ENCODE measurements at regions not wholly inside any gene's neighbourhood (a gene's known extent, or its start where the extent isn't known, plus 50 kb on each side); places are given as distances from the start of the nearest gene placed in this dataset.

DNA sequence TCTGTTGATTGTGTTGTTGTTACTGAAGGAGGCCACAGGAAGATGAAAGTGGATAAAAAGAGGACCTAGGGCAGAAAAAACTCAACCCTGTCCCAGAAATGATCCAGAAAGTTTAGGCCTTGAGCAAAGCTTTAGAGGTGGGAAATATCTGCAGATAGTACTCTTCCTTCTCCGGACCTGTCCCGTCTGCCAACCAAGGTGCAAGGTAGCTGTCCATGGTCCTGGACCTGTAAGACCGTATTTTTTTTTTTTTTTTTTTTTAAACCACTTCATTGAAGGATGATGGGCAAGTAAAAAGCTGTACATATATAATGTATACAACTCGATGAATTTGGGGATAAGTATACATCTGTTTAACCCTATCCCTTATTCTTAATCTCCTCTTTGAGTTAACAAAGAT, 225.9 kb downstream of the OLFM4 start:
- peaks cover 12% of the 10 kb centered on the region for H3K4me1 Mint-ChIP-seq
- no peaks in the 10 kb centered on the region for H3K36me3 ChIP-seq
- no peak overlapping the region for H3K27ac ChIP-seq
- H3K27ac Mint-ChIP-seq: no peak overlapping the region
- H3K4me1 ChIP-seq: no peaks in the 10 kb centered on the region
- H3K9me3 Mint-ChIP-seq: no peaks in the 10 kb centered on the region
- H3K4me3 Mint-ChIP-seq: no peak overlapping the region
- no peaks in the 10 kb centered on the region for H4K20me1 ChIP-seq (ENCODE audit: low read depth)
- no peak overlapping the region for H3K9ac ChIP-seq
- H3K4me2 ChIP-seq: no peak overlapping the region
- peak; percentile 70 for DNase-seq (ENCODE audit: low spot score)
- no peaks in the 10 kb centered on the region for H3K36me3 Mint-ChIP-seq
- H3K9me3 ChIP-seq (ENCODE audit: low read depth): no peaks in the 10 kb centered on the region
- no peak for TF ChIP-seq EZH2phosphoT487 (IDR thresholded peaks at IDR 0.05)
- no peak for TF ChIP-seq EZH2 (IDR thresholded peaks at IDR 0.05)
- TF ChIP-seq, protein P1, sequence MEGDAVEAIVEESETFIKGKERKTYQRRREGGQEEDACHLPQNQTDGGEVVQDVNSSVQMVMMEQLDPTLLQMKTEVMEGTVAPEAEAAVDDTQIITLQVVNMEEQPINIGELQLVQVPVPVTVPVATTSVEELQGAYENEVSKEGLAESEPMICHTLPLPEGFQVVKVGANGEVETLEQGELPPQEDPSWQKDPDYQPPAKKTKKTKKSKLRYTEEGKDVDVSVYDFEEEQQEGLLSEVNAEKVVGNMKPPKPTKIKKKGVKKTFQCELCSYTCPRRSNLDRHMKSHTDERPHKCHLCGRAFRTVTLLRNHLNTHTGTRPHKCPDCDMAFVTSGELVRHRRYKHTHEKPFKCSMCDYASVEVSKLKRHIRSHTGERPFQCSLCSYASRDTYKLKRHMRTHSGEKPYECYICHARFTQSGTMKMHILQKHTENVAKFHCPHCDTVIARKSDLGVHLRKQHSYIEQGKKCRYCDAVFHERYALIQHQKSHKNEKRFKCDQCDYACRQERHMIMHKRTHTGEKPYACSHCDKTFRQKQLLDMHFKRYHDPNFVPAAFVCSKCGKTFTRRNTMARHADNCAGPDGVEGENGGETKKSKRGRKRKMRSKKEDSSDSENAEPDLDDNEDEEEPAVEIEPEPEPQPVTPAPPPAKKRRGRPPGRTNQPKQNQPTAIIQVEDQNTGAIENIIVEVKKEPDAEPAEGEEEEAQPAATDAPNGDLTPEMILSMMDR (IDR thresholded peaks at IDR 0.05): no peak
- no peaks in the 10 kb centered on the region for H3F3A ChIP-seq (ENCODE audit: low read depth)
- H2AFZ ChIP-seq (replicated peaks): no peak overlapping the region
- no peaks in the 10 kb centered on the region for H3K27me3 ChIP-seq
- H3K79me2 ChIP-seq (ENCODE audit: low read depth): no peaks in the 10 kb centered on the region
- H3K4me3 ChIP-seq: no peak overlapping the region
- H3K27me3 Mint-ChIP-seq (ENCODE audit: insufficient read depth, low read depth): peaks cover 5% of the 10 kb centered on the region

DNA sequence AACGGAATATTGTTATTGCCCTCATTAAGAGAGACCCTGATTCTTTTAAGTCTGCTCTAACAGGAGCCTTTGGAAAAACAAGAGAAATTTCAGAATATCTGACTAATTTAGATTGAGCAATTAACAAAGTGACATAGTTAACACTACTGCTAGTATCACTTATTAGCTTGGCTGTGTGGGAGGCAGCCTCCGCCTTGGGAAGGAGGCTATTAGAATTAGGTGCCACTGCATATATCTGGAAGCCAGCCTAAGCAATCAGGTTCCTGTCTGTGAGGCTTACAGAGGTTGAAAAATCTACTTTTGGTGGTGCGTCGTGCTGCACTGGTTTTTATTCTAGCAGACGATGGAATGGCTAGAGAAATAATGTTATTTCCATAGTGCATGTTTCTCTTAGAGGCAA, 227.2 kb downstream of the OLFM4 start:
- H3K79me2 ChIP-seq (ENCODE audit: low read depth): no peaks in the 10 kb centered on the region
- no peak overlapping the region for H3K27ac ChIP-seq
- Mint-ChIP-seq H3K4me3 (no peak overlapping the region), H3K4me1 (peaks cover 7% of the 10 kb centered on the region), H3K27me3 (ENCODE audit: insufficient read depth, low read depth) (peaks cover 7% of the 10 kb centered on the region), H3K27ac (no peak overlapping the region), H3K36me3 (no peaks in the 10 kb centered on the region), H3K9me3 (no peaks in the 10 kb centered on the region)
- DNase-seq (ENCODE audit: low spot score): no peak
- H3K4me1 ChIP-seq: peaks cover 1% of the 10 kb centered on the region
- H4K20me1 ChIP-seq (ENCODE audit: low read depth): no peaks in the 10 kb centered on the region
- no peak overlapping the region for H3K4me3 ChIP-seq
- H3K9me3 ChIP-seq (ENCODE audit: low read depth): no peaks in the 10 kb centered on the region
- no peak for TF ChIP-seq EZH2 (IDR thresholded peaks at IDR 0.05)
- TF ChIP-seq, protein P1 (IDR thresholded peaks at IDR 0.05): no peak
- no peak for TF ChIP-seq EZH2phosphoT487 (IDR thresholded peaks at IDR 0.05)
- H3F3A ChIP-seq (ENCODE audit: low read depth): no peaks in the 10 kb centered on the region
- no peak overlapping the region for H3K4me2 ChIP-seq
- H2AFZ ChIP-seq (replicated peaks): no peak overlapping the region
- H3K36me3 ChIP-seq: no peaks in the 10 kb centered on the region
- H3K9ac ChIP-seq: no peak overlapping the region
- H3K27me3 ChIP-seq: no peaks in the 10 kb centered on the region

DNA sequence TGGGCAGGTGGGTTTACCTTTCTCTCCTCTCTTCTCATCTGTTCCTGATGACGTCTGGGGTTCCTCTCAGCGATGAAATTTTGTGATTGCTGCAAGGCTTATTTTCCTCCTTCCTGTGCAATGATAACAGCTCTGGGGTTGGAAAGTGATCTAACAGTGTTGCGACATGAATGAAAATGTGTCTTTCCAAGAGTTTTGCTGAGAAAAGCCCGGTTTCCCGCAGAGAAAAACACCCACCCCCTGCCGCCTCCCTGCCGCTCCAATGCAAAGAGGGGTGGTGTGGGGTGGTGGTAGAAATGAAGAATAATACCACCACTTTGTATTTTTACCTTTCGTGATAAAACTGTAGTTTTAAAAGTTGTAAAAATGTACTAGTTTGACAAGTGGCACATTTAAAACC, 232.0 kb downstream of the OLFM4 start:
- Mint-ChIP-seq H3K27ac (no peak overlapping the region), H3K27me3 (ENCODE audit: insufficient read depth, low read depth) (peaks cover 7% of the 10 kb centered on the region)

More for the DNA sequence above, 232.0 kb downstream of the OLFM4 start:
- H4K20me1 ChIP-seq (ENCODE audit: low read depth): no peaks in the 10 kb centered on the region
- Mint-ChIP-seq H3K36me3 (no peaks in the 10 kb centered on the region), H3K9me3 (no peaks in the 10 kb centered on the region), H3K4me3 (no peak overlapping the region), H3K4me1 (no peaks in the 10 kb centered on the region)
- H3K4me3 ChIP-seq: no peak overlapping the region
- H3K79me2 ChIP-seq (ENCODE audit: low read depth): no peaks in the 10 kb centered on the region
- H3F3A ChIP-seq (ENCODE audit: low read depth): no peaks in the 10 kb centered on the region
- no peak overlapping the region for H3K27ac ChIP-seq
- H3K9me3 ChIP-seq (ENCODE audit: low read depth): no peaks in the 10 kb centered on the region
- no peaks in the 10 kb centered on the region for H3K36me3 ChIP-seq
- H2AFZ ChIP-seq (replicated peaks): no peak overlapping the region
- no peak for DNase-seq (ENCODE audit: low spot score)
- TF ChIP-seq EZH2phosphoT487 (IDR thresholded peaks at IDR 0.05) (no peak), EZH2 (IDR thresholded peaks at IDR 0.05) (no peak)
- TF ChIP-seq, protein P1 (IDR thresholded peaks at IDR 0.05): no peak
- no peak overlapping the region for H3K9ac ChIP-seq
- peaks cover 18% of the 10 kb centered on the region for H3K4me1 ChIP-seq
- no peak overlapping the region for H3K4me2 ChIP-seq
- no peaks in the 10 kb centered on the region for H3K27me3 ChIP-seq
